ENCODE measurements at regions not wholly inside any gene's neighbourhood (a gene's known extent, or its start where the extent isn't known, plus 50 kb on each side); places are given as distances from the start of the nearest gene placed in this dataset.

- TF ChIP-seq RAD21 (IDR thresholded peaks at IDR 0.05; ENCODE audit: low read length) (no peak), GATA2 (CRISPR knock-in tag; IDR thresholded peaks at IDR 0.05) (no peak), CTCF (IDR thresholded peaks at IDR 0.05) (no peak)
These were observed 305.4 kb downstream of the BMP4 start for GRCh38 chr14:53651096-53651740.
